Kidney (tissue), 13 donors: ENCODE measurements at regions not wholly inside any gene's neighbourhood (a gene's known extent, or its start where the extent isn't known, plus 50 kb on each side); places are given as distances from the start of the nearest gene placed in this dataset.

Source experiments
- DNase-seq, 5 donors: peaks; one replicate each; pipeline ENCODE4 v3.0.0-alpha.2; 2013 to 2020
- FAIRE-seq: peaks from 2 replicates; lab custom pipeline; 2012; peaks lifted over from hg19 to GRCh38; lab: Jason Lieb, UNC
- H3K27ac ChIP-seq, 2 donors: one replicate each; pipeline ENCODE4 v1.7.0; 2013; ENCODE audit warnings: low read depth in 2 of 2, low read length in 2 of 2, inconsistent platforms in 1 of 2
- H3K27me3 ChIP-seq: one replicate; pipeline ENCODE4 v1.7.1; 2013; ENCODE audit warnings: low read length, inconsistent platforms; ENCODE audit not compliant: control insufficient read depth, insufficient read depth
- H3K36me3 ChIP-seq, 3 donors: one replicate each; pipeline versions ENCODE4 v1.7.0 to v1.7.1; 2013; ENCODE audit warnings: low read length in 3 of 3, control low read depth in 1 of 3, inconsistent platforms in 1 of 3; ENCODE audit not compliant: insufficient read depth in 3 of 3, control insufficient read depth in 2 of 3
- H3K4me1 ChIP-seq, 3 donors: one replicate each; pipeline versions ENCODE4 v1.7.0 to v1.7.1; 2013; ENCODE audit warnings: low read length in 3 of 3, inconsistent platforms in 1 of 3, low read depth in 1 of 3; ENCODE audit not compliant: control insufficient read depth in 2 of 3, insufficient read depth in 2 of 3
- H3K4me3 ChIP-seq, 3 donors: one replicate each; pipeline versions ENCODE4 v1.7.0 to v1.8.1; 2013; ENCODE audit warnings: low read length in 3 of 3, control low read depth in 1 of 3, inconsistent platforms in 1 of 3
- H3K9ac ChIP-seq, 3 donors: one replicate each; pipeline versions ENCODE4 v1.7.0 to v1.7.1; 2013; ENCODE audit warnings: low read length in 3 of 3, control low read depth in 1 of 3, inconsistent platforms in 1 of 3
- H3K9me3 ChIP-seq, 3 donors: one replicate each; pipeline versions ENCODE4 v1.7.0 to v1.7.1; 2013; ENCODE audit warnings: low read length in 3 of 3, control low read depth in 1 of 3, inconsistent platforms in 1 of 3; ENCODE audit not compliant: control insufficient read depth in 2 of 3, insufficient read depth in 1 of 3
- CTCF ChIP-seq: IDR thresholded peaks from 3 replicates; pipeline ENCODE4 v1.5.1; 2012; ENCODE audit warnings: mild to moderate bottlenecking, moderate library complexity, borderline replicate concordance; ENCODE audit not compliant: insufficient read depth; ENCODE audit errors: extremely low read depth
- intact Hi-C: fragments of 100-400 bp; cut with DNase I; formaldehyde crosslinking; loops from one replicate; pipeline ENCODE4 v1.11.1; 2022
- donor health status: control.
- donor health status: control.
- donor health status: control.
- donor health status: control.
- donor health status: control.
- donor health status: DM: yes; HTN: yes; CAD: no.
- donor health status: Normal renal cell carcinoma (clear cell type).

GRCh38 chr2:166671235-166671634, 177.2 kb upstream of the SCN7A start:
- Histone ChIP-seq H3K9me3 (no peaks in the 10 kb centered on the region), H3K36me3 (no peaks in the 10 kb centered on the region), H3K4me3 (no peak overlapping the region), H3K4me1 (no peaks in the 10 kb centered on the region), H3K9ac (no peak overlapping the region), H3K27me3 (no peaks in the 10 kb centered on the region), H3K27ac (no peak overlapping the region)
- TF ChIP-seq CTCF = no peak
- FAIRE-seq (no peak), DNase-seq (no peak)
- intact Hi-C loops = no loop called here

- FAIRE-seq (no peak), DNase-seq (no peak)
- Histone ChIP-seq H3K27me3 (no peaks in the 10 kb centered on the region), H3K4me3 (no peak overlapping the region), H3K36me3 (no peaks in the 10 kb centered on the region), H3K9me3 (no peaks in the 10 kb centered on the region), H3K9ac (no peak overlapping the region), H3K27ac (no peak overlapping the region), H3K4me1 (no peaks in the 10 kb centered on the region)
- TF ChIP-seq CTCF = no peak
- intact Hi-C loops = no loop called here
Measured at GRCh38 chr2:166665991-166666940, 172.2 kb upstream of the SCN7A start.

GRCh38 chr2:166661824-166662223, 167.8 kb upstream of the SCN7A start:
- no peaks in the 10 kb centered on the region for H3K4me1 ChIP-seq
- intact Hi-C loops = no loop called here
- no peaks in the 10 kb centered on the region for H3K36me3 ChIP-seq
- TF ChIP-seq CTCF = no peak
- DNase-seq (no peak), FAIRE-seq (no peak)
- no peak overlapping the region for H3K27ac ChIP-seq
- no peaks in the 10 kb centered on the region for H3K27me3 ChIP-seq
- H3K4me3 ChIP-seq = no peak overlapping the region
- no peaks in the 10 kb centered on the region for H3K9me3 ChIP-seq
- H3K9ac ChIP-seq = no peak overlapping the region
